GM23338 (cell line): ENCODE measurements at regions not wholly inside any gene's neighbourhood (a gene's known extent, or its start where the extent isn't known, plus 50 kb on each side); places are given as distances from the start of the nearest gene placed in this dataset.

ENCODE experiments used
- ATAC-seq: fragments of 200-7000 bp; cut with Tn5 transposase; 3 replicates; pipeline ENCODE4 v1.9.1; 2020
- DNase-seq: peaks from one replicate; pipeline ENCODE4 v3.0.0-alpha.2; 2015; ENCODE audit warnings: low spot score
- H2AFZ ChIP-seq: fragments of 200-600 bp; sonication (generic); 2 replicates; pipeline ENCODE4 v1.8.0; 2016; ENCODE audit warnings: antibody characterized with exemption, mild to moderate bottlenecking, moderate library complexity
- H3F3A ChIP-seq: fragments of 200-600 bp; sonication (generic); replicated peaks from 2 replicates; pipeline ENCODE4 v1.8.0; 2017; ENCODE audit warnings: antibody characterized with exemption, mixed run types, low read depth
- H3K27ac ChIP-seq: fragments of 200-600 bp; sonication (generic); 2 replicates; pipeline ENCODE4 v1.6.1; 2016; ENCODE audit warnings: low read depth
- H3K27me3 ChIP-seq: fragments of 200-600 bp; sonication (generic); 2 replicates; pipeline ENCODE4 v1.8.0; 2016; ENCODE audit warnings: mild to moderate bottlenecking, mixed run types, moderate library complexity; ENCODE audit not compliant: insufficient read depth
- H3K36me3 ChIP-seq: fragments of 200-600 bp; sonication (generic); 2 replicates; pipeline ENCODE4 v1.8.0; 2016; ENCODE audit warnings: mild to moderate bottlenecking; ENCODE audit not compliant: insufficient read depth
- H3K4me1 ChIP-seq: fragments of 200-600 bp; sonication (generic); 2 replicates; pipeline ENCODE4 v1.8.0; 2016; ENCODE audit warnings: mild to moderate bottlenecking, moderate library complexity; ENCODE audit not compliant: insufficient read depth
- H3K4me2 ChIP-seq: fragments of 200-600 bp; sonication (generic); 2 replicates; pipeline ENCODE4 v1.7.1; 2017; ENCODE audit warnings: mixed run types
- H3K4me3 ChIP-seq: fragments of 200-600 bp; sonication (generic); 2 replicates; pipeline ENCODE4 v1.6.1; 2016; ENCODE audit warnings: mixed run types
- H3K79me2 ChIP-seq: fragments of 200-600 bp; sonication (generic); replicated peaks from 2 replicates; pipeline ENCODE4 v1.8.0; 2017; ENCODE audit warnings: mild to moderate bottlenecking; ENCODE audit not compliant: insufficient read depth
- H3K9me2 ChIP-seq: fragments of 200-600 bp; sonication (generic); 2 replicates; pipeline ENCODE4 v1.8.0; 2017; ENCODE audit not compliant: insufficient read depth
- H4K20me1 ChIP-seq: fragments of 200-600 bp; sonication (generic); replicated peaks from 2 replicates; pipeline ENCODE4 v1.8.0; 2017; ENCODE audit warnings: mild to moderate bottlenecking; ENCODE audit not compliant: insufficient read depth
- H3K27ac Mint-ChIP-seq: 2 replicates; pipeline ENCODE4 v1.8.0; 2020; ENCODE audit warnings: inconsistent platforms, mild to moderate bottlenecking, moderate library complexity, mixed read lengths
- H3K27me3 Mint-ChIP-seq: 3 replicates; pipeline ENCODE4 v1.8.0; 2022; ENCODE audit warnings: low read depth, mild to moderate bottlenecking, moderate library complexity, mixed read lengths, inconsistent platforms; ENCODE audit not compliant: insufficient read depth, poor library complexity
- H3K36me3 Mint-ChIP-seq: 3 replicates; pipeline ENCODE4 v1.8.0; 2021; ENCODE audit warnings: low read depth, mild to moderate bottlenecking, inconsistent platforms, moderate library complexity, mixed read lengths
- H3K4me1 Mint-ChIP-seq: 3 replicates; pipeline ENCODE4 v1.8.0; 2020; ENCODE audit warnings: mild to moderate bottlenecking, inconsistent platforms, mixed read lengths
- H3K4me3 Mint-ChIP-seq: 3 replicates; pipeline ENCODE4 v1.8.0; 2021; ENCODE audit warnings: moderate library complexity, mild to moderate bottlenecking, inconsistent platforms, mixed read lengths
- H3K9me3 Mint-ChIP-seq: 3 replicates; pipeline ENCODE4 v1.8.0; 2020; ENCODE audit warnings: moderate library complexity, mild to moderate bottlenecking, inconsistent platforms, mixed read lengths
- CREB1 ChIP-seq: fragments of 250-450 bp; sonication (Bioruptor Pico); IDR thresholded peaks from 2 replicates; pipeline ENCODE4 v1.5.0; 2020; ENCODE audit warnings: low read depth, mild to moderate bottlenecking, moderate library complexity
- EZH2 ChIP-seq: fragments of 200-600 bp; sonication (generic); IDR thresholded peaks from one replicate; pipeline ENCODE4 v1.8.0; 2017; ENCODE audit warnings: antibody characterized with exemption, mild to moderate bottlenecking, low read depth; ENCODE audit not compliant: unreplicated experiment
- EZH2phosphoT487 ChIP-seq: fragments of 200-600 bp; sonication (generic); IDR thresholded peaks from one replicate; pipeline ENCODE4 v1.8.1; 2018; ENCODE audit warnings: antibody characterized with exemption; ENCODE audit not compliant: unreplicated experiment
- JUNB ChIP-seq: IDR thresholded peaks from one replicate; pipeline ENCODE4 v1.6.1; 2016; ENCODE audit warnings: antibody characterized with exemption; ENCODE audit not compliant: unreplicated experiment
- NANOG ChIP-seq: IDR thresholded peaks from 2 replicates; pipeline ENCODE4 v1.6.1; 2016; ENCODE audit warnings: antibody characterized with exemption, borderline replicate concordance
- POLR2AphosphoS5 ChIP-seq: IDR thresholded peaks from 2 replicates; pipeline ENCODE4 v1.6.1; 2016; ENCODE audit warnings: antibody characterized with exemption, low read depth
- STAT1 ChIP-seq: IDR thresholded peaks from one replicate; pipeline ENCODE4 v1.6.1; 2016; ENCODE audit warnings: antibody characterized with exemption; ENCODE audit not compliant: unreplicated experiment
- ZNF114 ChIP-seq: fragments of 250-450 bp; sonication (Bioruptor Pico); IDR thresholded peaks from 2 replicates; pipeline ENCODE4 v1.5.0; 2020; ENCODE audit warnings: mild to moderate bottlenecking, moderate library complexity
- ZNF331 ChIP-seq: fragments of 250-450 bp; sonication (Bioruptor Pico); IDR thresholded peaks from 2 replicates; pipeline ENCODE4 v1.5.0; 2020; ENCODE audit warnings: low read depth, mild to moderate bottlenecking, moderate library complexity
- TF ChIP-seq, protein P1 (sequence below): IDR thresholded peaks from one replicate; pipeline ENCODE4 v1.6.1; 2018; ENCODE audit warnings: antibody characterized with exemption; ENCODE audit not compliant: unreplicated experiment
- TF ChIP-seq, protein P2 (sequence below), 2 experiments: fragments of 200-600 bp in 1 of 2; sonication (generic) in 1 of 2; conservative IDR thresholded peaks; 2 replicates each; pipeline versions ENCODE4 v1.5.1 to v1.6.1; 2016 to 2017; ENCODE audit warnings: antibody characterized with exemption in 2 of 2, low read depth in 2 of 2, mild to moderate bottlenecking in 2 of 2, moderate library complexity in 1 of 2
- TF ChIP-seq, protein P3 (sequence below): IDR thresholded peaks from 2 replicates; pipeline ENCODE4 v1.6.1; 2016; ENCODE audit warnings: antibody characterized with exemption

DNA sequence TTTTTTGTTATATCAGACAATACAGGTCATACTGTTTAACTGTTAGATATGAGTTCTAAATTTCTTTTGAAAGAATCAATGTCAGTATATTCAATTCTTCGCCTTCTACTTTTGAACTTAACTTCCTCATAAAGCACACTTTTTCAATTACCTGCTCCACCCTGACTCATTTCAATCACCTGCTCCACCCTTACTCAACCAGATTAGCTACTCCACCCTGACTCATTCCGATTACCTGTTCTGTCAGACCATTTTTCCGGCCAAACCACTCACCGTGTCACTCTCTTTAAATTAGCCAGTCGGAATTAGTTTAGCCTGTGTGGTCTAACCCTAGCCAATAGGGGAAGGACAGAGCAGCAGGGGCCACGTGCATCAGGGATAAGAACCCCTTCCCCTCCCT lies 751.8 kb upstream of the POU3F4 start:
- Histone ChIP-seq H3K4me2 (no peak overlapping the region), H4K20me1 (no peaks in the 10 kb centered on the region), H3K9me2 (no peaks in the 10 kb centered on the region), H3K36me3 (no peaks in the 10 kb centered on the region), H3K27ac (no peak overlapping the region), H3K4me1 (0 out of 2 replicates have a peak, but pooled peaks cover 2% of the 10 kb centered on the region), H3K4me3 (no peak overlapping the region), H3K27me3 (no peaks in the 10 kb centered on the region), H3F3A (no peaks in the 10 kb centered on the region), H2AFZ (no peak overlapping the region), H3K79me2 (no peaks in the 10 kb centered on the region)
- Mint-ChIP-seq H3K27ac (no peak overlapping the region), H3K36me3 (no peaks in the 10 kb centered on the region; the same call in 2 of the 3 replicates), H3K4me1 (peaks cover 8% of the 10 kb centered on the region; the same call in 1 of the 3 replicates), H3K4me3 (no peak overlapping the region), H3K9me3 (peaks cover 3% of the 10 kb centered on the region; the same call in 2 of the 3 replicates), H3K27me3 (no peaks in the 10 kb centered on the region)
- ATAC-seq (no peak), DNase-seq (no peak)
- TF ChIP-seq EZH2 = no peak
- TF ChIP-seq, protein P1, sequence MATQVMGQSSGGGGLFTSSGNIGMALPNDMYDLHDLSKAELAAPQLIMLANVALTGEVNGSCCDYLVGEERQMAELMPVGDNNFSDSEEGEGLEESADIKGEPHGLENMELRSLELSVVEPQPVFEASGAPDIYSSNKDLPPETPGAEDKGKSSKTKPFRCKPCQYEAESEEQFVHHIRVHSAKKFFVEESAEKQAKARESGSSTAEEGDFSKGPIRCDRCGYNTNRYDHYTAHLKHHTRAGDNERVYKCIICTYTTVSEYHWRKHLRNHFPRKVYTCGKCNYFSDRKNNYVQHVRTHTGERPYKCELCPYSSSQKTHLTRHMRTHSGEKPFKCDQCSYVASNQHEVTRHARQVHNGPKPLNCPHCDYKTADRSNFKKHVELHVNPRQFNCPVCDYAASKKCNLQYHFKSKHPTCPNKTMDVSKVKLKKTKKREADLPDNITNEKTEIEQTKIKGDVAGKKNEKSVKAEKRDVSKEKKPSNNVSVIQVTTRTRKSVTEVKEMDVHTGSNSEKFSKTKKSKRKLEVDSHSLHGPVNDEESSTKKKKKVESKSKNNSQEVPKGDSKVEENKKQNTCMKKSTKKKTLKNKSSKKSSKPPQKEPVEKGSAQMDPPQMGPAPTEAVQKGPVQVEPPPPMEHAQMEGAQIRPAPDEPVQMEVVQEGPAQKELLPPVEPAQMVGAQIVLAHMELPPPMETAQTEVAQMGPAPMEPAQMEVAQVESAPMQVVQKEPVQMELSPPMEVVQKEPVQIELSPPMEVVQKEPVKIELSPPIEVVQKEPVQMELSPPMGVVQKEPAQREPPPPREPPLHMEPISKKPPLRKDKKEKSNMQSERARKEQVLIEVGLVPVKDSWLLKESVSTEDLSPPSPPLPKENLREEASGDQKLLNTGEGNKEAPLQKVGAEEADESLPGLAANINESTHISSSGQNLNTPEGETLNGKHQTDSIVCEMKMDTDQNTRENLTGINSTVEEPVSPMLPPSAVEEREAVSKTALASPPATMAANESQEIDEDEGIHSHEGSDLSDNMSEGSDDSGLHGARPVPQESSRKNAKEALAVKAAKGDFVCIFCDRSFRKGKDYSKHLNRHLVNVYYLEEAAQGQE = no peak
- TF ChIP-seq EZH2phosphoT487 = no peak

DNA sequence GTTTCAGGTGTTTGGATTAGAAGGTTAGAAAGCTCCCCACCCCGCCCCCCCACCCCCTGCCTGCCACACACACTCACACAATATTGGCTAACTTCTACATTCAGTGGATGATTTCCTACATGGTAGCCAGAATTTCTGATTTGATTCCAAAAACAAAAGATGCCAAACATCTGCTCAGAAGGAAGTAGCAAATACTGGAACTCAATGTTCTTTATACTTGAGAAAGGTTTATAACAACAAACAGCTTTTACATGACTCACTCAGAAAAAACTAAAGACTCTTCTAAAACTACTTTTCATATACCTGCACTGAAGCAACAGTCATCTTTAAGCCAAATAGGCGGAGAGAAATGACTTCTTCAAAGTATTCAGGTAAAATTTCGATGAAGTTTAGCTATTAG lies 750.5 kb upstream of the POU3F4 start:
- Histone ChIP-seq H3K79me2 (no peaks in the 10 kb centered on the region), H3K27me3 (no peaks in the 10 kb centered on the region), H4K20me1 (no peaks in the 10 kb centered on the region), H3K9me2 (no peaks in the 10 kb centered on the region), H3K27ac (no peak overlapping the region), H3K36me3 (no peaks in the 10 kb centered on the region), H3K4me2 (no peak overlapping the region), H3K4me3 (no peak overlapping the region), H3K4me1 (0 out of 2 replicates have a peak, but pooled peaks cover 2% of the 10 kb centered on the region), H2AFZ (no peak overlapping the region), H3F3A (no peaks in the 10 kb centered on the region)
- Mint-ChIP-seq H3K4me1 (peaks cover 8% of the 10 kb centered on the region; the same call in 1 of the 3 replicates), H3K27ac (no peak overlapping the region), H3K9me3 (peaks cover 3% of the 10 kb centered on the region; the same call in 2 of the 3 replicates), H3K36me3 (no peaks in the 10 kb centered on the region; the same call in 2 of the 3 replicates), H3K27me3 (no peaks in the 10 kb centered on the region), H3K4me3 (no peak overlapping the region)
- ATAC-seq (no peak), DNase-seq (no peak)
- TF ChIP-seq ZNF114 (CRISPR knock-in tag) = no peak
- TF ChIP-seq, protein P2, sequence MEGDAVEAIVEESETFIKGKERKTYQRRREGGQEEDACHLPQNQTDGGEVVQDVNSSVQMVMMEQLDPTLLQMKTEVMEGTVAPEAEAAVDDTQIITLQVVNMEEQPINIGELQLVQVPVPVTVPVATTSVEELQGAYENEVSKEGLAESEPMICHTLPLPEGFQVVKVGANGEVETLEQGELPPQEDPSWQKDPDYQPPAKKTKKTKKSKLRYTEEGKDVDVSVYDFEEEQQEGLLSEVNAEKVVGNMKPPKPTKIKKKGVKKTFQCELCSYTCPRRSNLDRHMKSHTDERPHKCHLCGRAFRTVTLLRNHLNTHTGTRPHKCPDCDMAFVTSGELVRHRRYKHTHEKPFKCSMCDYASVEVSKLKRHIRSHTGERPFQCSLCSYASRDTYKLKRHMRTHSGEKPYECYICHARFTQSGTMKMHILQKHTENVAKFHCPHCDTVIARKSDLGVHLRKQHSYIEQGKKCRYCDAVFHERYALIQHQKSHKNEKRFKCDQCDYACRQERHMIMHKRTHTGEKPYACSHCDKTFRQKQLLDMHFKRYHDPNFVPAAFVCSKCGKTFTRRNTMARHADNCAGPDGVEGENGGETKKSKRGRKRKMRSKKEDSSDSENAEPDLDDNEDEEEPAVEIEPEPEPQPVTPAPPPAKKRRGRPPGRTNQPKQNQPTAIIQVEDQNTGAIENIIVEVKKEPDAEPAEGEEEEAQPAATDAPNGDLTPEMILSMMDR (conservative IDR thresholded peaks at IDR 0.05; ENCODE audit: low read depth in 2 of 2) = no peak
- TF ChIP-seq ZNF331 (CRISPR knock-in tag) = no peak
- no peak for TF ChIP-seq NANOG
- TF ChIP-seq, protein P3, sequence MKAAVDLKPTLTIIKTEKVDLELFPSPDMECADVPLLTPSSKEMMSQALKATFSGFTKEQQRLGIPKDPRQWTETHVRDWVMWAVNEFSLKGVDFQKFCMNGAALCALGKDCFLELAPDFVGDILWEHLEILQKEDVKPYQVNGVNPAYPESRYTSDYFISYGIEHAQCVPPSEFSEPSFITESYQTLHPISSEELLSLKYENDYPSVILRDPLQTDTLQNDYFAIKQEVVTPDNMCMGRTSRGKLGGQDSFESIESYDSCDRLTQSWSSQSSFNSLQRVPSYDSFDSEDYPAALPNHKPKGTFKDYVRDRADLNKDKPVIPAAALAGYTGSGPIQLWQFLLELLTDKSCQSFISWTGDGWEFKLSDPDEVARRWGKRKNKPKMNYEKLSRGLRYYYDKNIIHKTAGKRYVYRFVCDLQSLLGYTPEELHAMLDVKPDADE = no peak
- TF ChIP-seq JUNB = no peak
- no peak for TF ChIP-seq CREB1 (CRISPR knock-in tag)
- TF ChIP-seq EZH2 = no peak
- TF ChIP-seq POLR2AphosphoS5 = no peak
- no peak for TF ChIP-seq STAT1
- TF ChIP-seq, protein P1 = no peak
- TF ChIP-seq EZH2phosphoT487 = no peak
